SKM-1 treated with dmso at 0.1 percent for 144 hours (cell line): ENCODE measurements at regions not wholly inside any gene's neighbourhood (a gene's known extent, or its start where the extent isn't known, plus 50 kb on each side); places are given as distances from the start of the nearest gene placed in this dataset.
"Not testable (repeated sequence)": the region's sequence is repeated elsewhere in the genome, so short reads cannot be mapped to it uniquely, and the experiment has no call there.

ENCODE experiments used
- DNase-seq: peaks from one replicate; lab custom pipeline; 2025; ENCODE audit not compliant: unreplicated experiment; lab: John Stamatoyannopoulos, UW

- DNase-seq, result peak; percentile 51
Observed at GRCh38 chr6:165850434-165851019, 187.5 kb upstream of the PDE10A start.

DNA sequence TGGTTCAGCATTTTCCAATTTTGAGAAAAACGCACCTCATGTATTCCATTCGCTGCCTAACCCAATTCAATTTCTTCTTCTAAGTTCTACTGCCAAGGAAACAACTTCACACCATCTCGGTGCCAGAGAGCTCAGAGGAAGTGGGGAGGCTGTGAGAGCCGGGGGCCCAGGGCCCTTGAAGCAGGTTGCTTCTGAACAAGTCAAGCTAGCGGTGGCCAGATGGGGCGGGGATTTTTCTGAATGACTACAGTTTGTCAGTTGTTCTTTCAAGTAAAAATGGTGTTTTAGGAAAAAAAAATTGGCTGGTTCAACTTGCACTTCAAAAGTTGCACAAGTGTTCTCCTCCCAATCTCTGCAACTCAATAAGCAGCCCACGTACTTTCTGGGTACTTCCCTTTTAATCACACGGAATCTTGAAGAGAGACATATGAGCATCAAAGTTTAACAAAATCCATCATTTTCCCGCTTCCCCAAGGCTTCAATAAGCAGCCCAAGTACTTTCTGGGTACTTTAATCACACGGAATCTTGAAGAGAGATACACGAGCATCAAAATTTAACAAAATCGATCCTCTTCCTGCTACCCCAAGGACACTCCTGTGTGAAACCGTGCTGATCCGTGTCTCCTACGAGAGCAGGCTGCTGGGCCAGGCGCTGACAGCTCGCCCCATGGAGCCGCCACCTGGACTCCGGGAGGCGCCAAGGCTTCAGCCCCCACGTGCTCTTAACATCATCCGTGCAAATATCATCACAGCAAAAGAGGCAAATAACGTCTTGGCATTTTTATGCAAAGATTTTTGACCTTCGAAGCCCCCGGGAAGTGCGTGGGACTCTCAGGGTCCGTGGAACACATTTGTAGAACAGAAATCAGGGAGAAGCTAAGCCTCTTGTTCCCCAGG is 186.7 kb upstream of the PDE10A start:
- no peak for DNase-seq

DNA sequence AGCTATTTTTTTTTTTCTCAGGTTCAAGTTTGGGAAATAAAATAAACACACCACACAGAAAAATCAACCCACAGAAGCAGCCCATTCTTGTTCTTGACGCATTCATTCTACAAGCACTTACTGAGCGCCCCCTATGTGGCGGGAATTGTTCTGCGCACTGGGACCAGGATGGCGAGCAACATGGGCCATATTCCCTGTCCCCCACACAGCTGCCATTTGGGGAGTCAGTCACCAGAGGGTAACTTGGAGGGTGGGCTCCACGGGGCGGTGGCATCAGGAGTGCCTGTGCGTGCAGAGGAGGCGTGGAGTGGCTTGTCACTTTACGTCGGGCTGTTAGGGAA is 185.0 kb upstream of the PDE10A start:
- no peak for DNase-seq

- no peak for DNase-seq
Observed at GRCh38 chr6:165847407-165848085, 184.5 kb upstream of the PDE10A start.

DNA sequence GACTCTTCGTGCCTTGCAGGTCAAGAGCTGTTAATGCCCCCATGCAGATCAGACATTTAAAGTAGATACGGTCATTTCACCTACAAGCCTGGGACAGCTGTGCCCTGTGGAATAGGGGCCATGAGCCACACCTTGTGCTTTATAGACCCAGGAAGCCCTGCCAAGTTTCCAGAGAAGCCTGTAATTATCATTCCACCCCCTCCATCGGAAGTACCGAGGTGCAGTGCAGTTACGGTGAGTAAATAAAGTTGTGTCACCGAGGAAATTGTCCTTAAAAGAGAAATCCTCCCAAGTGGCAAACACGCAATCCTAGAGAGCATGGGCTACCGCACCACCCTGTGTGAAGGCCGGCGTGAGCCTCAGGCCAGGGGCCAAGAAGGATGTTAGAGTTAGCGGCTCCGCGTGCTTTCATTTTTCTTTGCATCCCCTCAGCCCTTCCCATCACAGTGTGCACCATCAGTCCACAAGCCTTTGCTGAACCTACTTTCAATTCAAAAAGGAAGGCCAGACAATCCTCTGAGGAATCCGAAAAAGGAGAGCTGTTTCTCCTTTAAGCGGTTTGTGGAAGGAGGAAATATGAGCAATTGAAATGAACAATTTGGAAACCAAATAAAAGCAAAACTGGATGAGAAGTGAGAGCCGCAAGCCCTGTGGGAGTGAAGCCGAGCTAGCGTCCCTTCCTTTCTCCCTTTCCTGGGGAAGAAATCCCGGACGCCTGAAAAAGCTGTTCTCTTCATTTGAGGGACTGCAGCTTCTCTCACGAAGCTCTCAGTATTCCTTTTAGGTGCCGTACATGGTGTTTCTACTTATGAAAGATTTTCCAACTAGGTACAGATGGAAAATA is 183.3 kb upstream of the PDE10A start:
- DNase-seq, result no peak

- no peak for DNase-seq
Observed at GRCh38 chr6:165845493-165845892, 182.5 kb upstream of the PDE10A start.

DNA sequence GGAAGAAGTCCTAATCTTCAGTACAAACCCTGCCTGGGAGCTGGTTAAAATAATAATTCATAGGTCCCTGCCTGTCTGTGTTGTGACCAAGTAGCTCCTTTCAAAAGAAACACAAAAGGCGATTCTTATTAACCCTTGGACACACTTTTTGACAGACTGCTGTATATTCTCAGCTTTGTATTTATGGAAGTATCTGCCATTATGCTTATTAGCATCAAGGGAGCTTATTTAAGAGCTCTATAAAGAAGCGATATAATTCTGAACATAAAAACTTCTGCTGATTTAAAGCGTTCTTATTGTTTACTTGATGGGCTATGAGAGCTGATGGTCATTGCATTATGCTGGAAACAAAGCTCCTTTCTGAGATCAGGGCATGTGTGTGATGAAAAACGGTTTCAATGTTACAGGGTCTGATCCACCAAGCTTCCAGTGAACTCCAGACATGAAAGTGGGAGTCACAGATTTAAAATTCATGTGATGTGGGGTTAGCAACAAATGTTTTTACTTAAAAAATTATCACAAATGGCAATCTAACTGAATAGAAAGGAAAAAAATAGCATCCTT is 181.8 kb upstream of the PDE10A start:
- no peak for DNase-seq

DNA sequence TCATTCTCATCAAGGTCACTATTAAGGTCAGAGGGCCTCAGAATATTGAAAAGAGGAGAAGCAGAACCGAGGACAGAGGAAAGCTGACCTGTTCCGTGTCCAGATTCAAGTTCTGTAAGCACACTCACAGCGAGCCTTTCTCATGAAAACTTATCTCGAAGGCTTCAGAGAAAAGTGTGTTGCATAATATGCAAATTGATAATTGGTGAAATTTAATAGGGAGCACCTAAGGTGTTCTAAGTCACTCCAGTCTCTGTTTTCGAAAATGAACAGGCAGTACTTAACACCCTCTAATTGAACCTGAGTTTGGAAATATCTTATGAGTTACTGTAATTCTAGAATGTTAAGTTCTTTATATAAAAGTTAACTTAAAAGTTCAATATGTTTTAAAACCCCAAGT is 181.2 kb upstream of the PDE10A start:
- no peak for DNase-seq

DNA sequence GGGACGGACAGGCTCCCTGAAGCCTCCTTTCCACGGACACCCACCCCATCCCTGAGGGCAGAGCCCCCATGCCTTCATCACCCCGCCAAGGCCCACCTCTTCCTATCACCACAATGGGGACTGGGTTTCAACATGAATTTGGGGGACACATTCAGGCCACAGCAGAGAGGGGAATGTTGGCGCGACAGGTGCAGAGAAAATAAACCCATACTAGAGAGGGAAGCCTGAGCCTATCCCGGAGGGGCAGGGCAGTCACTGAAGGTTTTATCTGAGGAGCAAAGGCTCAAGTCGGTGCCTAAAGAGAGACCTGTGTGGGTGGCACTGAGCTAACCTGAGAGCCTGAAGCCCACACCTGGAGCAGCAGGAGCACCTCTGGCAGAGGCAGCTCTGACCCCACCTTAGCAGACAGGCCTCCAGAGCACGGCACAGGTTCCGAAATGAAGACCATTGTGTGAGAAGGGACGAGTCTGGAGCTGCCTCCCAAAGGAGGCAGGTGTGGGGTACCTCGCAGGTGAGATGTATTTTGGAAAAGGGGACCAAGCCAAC is 180.6 kb upstream of the PDE10A start:
- DNase-seq, result no peak

- no peak for DNase-seq
Observed at GRCh38 chr6:165843121-165843520, 180.1 kb upstream of the PDE10A start.

DNA sequence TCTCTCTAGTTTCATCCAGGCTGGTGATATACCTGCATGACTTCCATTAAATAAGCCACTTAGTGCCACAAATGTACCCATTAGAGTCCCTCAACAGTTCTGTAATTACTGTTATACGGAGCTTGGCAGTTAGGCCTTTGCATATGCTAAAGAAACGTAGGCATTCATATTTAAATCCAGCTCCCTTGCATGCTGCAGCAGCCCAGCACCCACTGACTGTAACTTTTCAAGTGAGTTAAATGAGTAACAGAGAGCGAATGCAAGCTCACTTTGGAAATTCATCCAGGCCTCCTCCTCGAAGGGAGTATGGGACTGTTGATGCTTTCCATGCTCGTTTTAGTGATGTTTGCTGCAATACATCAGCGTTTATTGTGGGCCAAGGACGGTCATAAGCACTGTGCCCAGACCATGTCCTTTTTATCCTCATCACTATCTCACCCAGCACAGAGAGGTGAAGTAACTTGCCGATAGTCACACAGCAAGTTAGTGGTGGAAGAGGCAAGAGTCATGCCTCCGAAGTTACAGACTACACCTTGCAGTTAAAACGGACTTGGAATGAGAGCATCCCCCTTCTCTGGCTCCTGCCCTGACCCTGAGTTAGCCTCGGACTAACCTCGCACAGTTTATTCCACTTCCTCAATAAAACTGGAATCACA is 179.4 kb upstream of the PDE10A start:
- no peak for DNase-seq

- DNase-seq, result no peak
Observed at GRCh38 chr6:165841153-165841558, 178.1 kb upstream of the PDE10A start.

DNA sequence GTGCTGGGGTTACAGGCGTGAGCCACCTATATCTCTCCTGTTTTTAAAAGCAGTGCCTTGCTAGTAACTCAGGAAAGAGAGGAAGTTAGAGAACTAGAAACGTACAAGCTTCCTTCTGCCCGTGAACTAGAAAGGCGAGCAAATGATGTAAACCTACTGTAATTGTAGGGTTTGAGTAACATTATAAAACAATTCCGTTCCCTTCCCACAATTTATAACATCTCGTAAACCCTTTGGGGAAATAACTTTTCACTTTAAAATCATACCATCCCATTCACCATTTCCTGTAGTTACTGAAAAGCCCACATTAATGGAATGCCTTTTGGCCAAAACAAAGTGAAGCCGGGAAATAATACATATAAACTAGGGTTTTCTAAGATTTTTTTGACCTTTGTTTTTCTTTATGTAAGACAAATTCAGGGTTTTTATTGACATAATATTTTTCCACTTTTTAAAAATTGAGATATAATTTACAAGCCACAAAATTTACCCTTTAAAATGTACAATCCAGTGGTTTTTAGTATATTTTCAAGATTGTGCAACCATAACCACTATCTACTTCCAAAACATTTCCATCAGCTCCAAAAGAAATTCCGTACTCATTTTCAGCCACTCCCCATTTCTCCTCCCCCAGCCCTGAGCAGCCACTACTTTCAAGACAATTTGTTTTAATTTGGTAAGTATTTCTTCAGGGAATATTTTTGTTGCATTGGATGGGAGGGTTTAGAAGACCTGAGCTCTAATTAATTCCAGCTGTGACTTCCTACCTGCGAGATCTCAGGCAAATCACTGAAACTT is 175.1 kb upstream of the PDE10A start:
- no peak for DNase-seq

DNA sequence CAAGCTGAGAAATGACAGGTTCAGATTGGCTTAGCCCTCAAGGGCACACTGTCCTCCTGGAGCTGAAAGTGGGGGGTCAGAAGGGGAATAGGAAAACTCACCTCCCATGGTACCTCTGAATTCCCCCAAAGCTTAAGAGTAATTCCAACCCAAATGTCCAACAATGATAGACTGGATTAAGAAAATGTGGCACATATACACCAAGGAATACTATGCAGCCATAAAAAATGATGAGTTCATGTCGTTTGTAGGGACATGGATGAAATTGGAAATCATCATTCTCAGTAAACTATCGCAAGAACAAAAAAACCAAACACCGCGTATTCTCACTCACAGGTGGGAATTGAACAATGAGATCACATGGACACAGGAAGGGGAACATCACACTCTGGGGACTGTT is 173.6 kb upstream of the PDE10A start:
- DNase-seq, result not testable (repeated sequence)

- DNase-seq, result no peak
Observed at GRCh38 chr6:165835410-165835851, 172.4 kb upstream of the PDE10A start.

- no peak for DNase-seq
Observed at GRCh38 chr6:165834613-165835259, 171.7 kb upstream of the PDE10A start.

- no peak for DNase-seq
Observed at GRCh38 chr6:165833355-165833754, 170.3 kb upstream of the PDE10A start.

DNA sequence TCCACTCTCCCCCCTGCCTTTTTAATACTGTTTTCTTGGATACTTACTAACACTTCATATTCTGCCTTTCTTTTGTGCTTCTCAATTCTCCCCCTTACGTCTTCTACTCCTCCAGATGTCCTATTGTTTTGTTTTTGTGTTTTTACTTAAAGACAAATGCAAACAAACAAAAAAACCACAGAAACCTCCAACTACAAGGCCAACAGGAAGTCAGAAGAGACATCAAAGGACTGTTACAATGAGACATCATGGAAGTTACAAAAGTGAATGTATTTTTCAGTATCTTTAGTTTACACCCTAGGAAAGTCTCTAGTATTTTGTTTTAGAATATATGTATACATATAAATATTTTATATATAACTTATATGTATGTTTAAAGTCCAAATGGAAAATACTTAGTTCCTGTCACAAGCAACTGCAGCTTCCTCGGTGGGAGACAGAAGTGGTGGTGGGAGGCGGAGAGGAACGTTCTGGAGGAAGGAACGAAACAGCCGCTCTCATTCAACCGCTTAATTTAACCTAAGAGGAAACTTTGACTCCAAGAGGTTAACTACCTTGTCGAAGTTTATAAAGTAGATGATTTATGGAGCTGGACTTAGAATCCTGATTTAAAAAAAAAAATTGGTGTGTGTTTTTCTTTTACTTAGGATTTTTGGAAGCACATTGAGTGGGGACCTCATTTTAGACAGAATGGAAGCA is 168.9 kb upstream of the PDE10A start:
- no peak for DNase-seq
